GM23248 (cell line): ENCODE measurements at regions not wholly inside any gene's neighbourhood (a gene's known extent, or its start where the extent isn't known, plus 50 kb on each side); places are given as distances from the start of the nearest gene placed in this dataset.

ENCODE experiments used
- EZH2 ChIP-seq: fragments of 200-600 bp; sonication (generic); IDR thresholded peaks from 2 replicates; pipeline ENCODE4 v1.6.1; 2018; ENCODE audit warnings: antibody characterized with exemption, mild to moderate bottlenecking; ENCODE audit not compliant: insufficient read depth, poor library complexity, severe bottlenecking
- EZH2phosphoT487 ChIP-seq: fragments of 200-600 bp; sonication (generic); IDR thresholded peaks from 2 replicates; pipeline ENCODE4 v1.6.1; 2018; ENCODE audit warnings: antibody characterized with exemption, moderate library complexity, mild to moderate bottlenecking, low read depth; ENCODE audit not compliant: insufficient read depth

- TF ChIP-seq EZH2 (no peak), EZH2phosphoT487 (no peak)
These were observed 103.8 kb upstream of the PPM1H start for GRCh38 chr12:63038713-63039100.
